Endothelial cell of umbilical vein (primary cell): ENCODE measurements at regions not wholly inside any gene's neighbourhood (a gene's known extent, or its start where the extent isn't known, plus 50 kb on each side); places are given as distances from the start of the nearest gene placed in this dataset.

Experiments
- CTCF ChIP-seq, 2 donors: IDR thresholded peaks; 1 replicate in 1 of 2; 2 replicates in 1 of 2; pipeline ENCODE4 v1.5.1; 2011; ENCODE audit warnings: low read length in 2 of 2, mild to moderate bottlenecking in 2 of 2, moderate library complexity in 2 of 2, control low read depth in 1 of 2, inconsistent platforms in 1 of 2, low read depth in 1 of 2; ENCODE audit not compliant: insufficient read depth in 1 of 2; ENCODE audit errors: extremely low read depth in 1 of 2
- EZH2 ChIP-seq: IDR thresholded peaks from 2 replicates; pipeline ENCODE4 v1.6.1; 2012; ENCODE audit warnings: borderline replicate concordance, low read depth, mild to moderate bottlenecking, moderate library complexity, low read length, inconsistent platforms; ENCODE audit not compliant: severe bottlenecking
- FOS ChIP-seq: IDR thresholded peaks from 2 replicates; pipeline ENCODE4 v1.6.1; 2011; ENCODE audit warnings: mild to moderate bottlenecking, low read length, moderate library complexity, borderline replicate concordance; ENCODE audit not compliant: insufficient read depth
- MAX ChIP-seq: IDR thresholded peaks from 2 replicates; pipeline ENCODE4 v1.6.1; 2011; ENCODE audit not compliant: insufficient read depth, insufficient read length
- MYC ChIP-seq: IDR thresholded peaks from one replicate; pipeline ENCODE4 v1.6.1; 2011; ENCODE audit warnings: mild to moderate bottlenecking, low read depth, low read length
- POLR2A ChIP-seq: IDR thresholded peaks from 2 replicates; pipeline ENCODE4 v1.6.1; 2012; ENCODE audit warnings: low read depth, mild to moderate bottlenecking, control low read depth, low read length
- POLR2AphosphoS5 ChIP-seq: IDR thresholded peaks from 2 replicates; pipeline ENCODE4 v1.6.1; 2012; ENCODE audit warnings: low read depth, mild to moderate bottlenecking, control low read depth, low read length, moderate library complexity; ENCODE audit not compliant: insufficient read depth

GRCh38 chr1:17984583-17984982 is 123.0 kb upstream of the IGSF21 start:
- peak in 1 of 2 donors; percentile 12 for TF ChIP-seq CTCF (IDR thresholded peaks at IDR 0.05; ENCODE audit: extremely low read depth in 1 of 2, insufficient read depth in 1 of 2, low read depth in 1 of 2, low read length in 2 of 2)
- no peak for TF ChIP-seq POLR2A
- TF ChIP-seq EZH2 = no peak
- TF ChIP-seq POLR2AphosphoS5 = no peak
- TF ChIP-seq MYC = no peak
- no peak for TF ChIP-seq MAX
- no peak for TF ChIP-seq FOS
